ENCODE measurements at regions not wholly inside any gene's neighbourhood (a gene's known extent, or its start where the extent isn't known, plus 50 kb on each side); places are given as distances from the start of the nearest gene placed in this dataset.

DNA sequence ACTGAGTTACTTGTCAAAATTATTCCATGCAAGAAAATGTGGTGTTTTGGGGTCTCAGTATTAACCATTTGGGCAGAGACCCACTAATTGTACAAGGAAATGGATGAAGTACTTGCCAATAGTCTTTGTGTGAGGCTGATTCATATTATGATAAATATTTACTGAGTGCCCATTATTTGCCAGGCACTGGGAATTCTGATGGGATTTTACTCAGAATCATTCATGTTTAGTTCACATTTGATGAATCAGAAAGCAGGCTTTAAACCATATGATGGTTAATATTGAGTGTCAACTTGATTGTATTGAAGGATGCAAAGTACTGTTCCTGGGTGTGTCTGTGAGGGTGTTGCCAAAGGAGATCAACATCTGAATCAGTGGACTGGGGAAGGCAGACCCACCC, 66.2 kb upstream of the SOX21 start:
- Mint-ChIP-seq H3K36me3 (no peaks in the 10 kb centered on the region), H3K27ac (no peak overlapping the region), H3K4me1 (no peaks in the 10 kb centered on the region), H3K4me3 (no peak overlapping the region), H3K9me3 (peaks cover 0 to 24% (median 11%) of the 10 kb centered on the region in 7 donors), H3K27me3 (ENCODE audit: low read depth in 3 of 3) (peaks cover 0 to 3% (median 3%) of the 10 kb centered on the region in 3 donors)
- intact Hi-C loops (cut with micrococcal nuclease), result no loop called here
- TF ChIP-seq, protein P1, sequence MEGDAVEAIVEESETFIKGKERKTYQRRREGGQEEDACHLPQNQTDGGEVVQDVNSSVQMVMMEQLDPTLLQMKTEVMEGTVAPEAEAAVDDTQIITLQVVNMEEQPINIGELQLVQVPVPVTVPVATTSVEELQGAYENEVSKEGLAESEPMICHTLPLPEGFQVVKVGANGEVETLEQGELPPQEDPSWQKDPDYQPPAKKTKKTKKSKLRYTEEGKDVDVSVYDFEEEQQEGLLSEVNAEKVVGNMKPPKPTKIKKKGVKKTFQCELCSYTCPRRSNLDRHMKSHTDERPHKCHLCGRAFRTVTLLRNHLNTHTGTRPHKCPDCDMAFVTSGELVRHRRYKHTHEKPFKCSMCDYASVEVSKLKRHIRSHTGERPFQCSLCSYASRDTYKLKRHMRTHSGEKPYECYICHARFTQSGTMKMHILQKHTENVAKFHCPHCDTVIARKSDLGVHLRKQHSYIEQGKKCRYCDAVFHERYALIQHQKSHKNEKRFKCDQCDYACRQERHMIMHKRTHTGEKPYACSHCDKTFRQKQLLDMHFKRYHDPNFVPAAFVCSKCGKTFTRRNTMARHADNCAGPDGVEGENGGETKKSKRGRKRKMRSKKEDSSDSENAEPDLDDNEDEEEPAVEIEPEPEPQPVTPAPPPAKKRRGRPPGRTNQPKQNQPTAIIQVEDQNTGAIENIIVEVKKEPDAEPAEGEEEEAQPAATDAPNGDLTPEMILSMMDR (IDR thresholded peaks at IDR 0.05), result no peak
- Histone ChIP-seq H3K27me3 (ENCODE audit: control insufficient read depth in 2 of 2, insufficient read depth in 2 of 2, low read length in 2 of 2) (no peaks in the 10 kb centered on the region), H3K4me3 (replicated peaks in 1 of 3; ENCODE audit: low read depth in 2 of 3, low read length in 3 of 3) (no peak overlapping the region), H3K4me1 (ENCODE audit: control insufficient read depth in 1 of 2, insufficient read depth in 2 of 2, low read length in 2 of 2) (no peaks in the 10 kb centered on the region), H3K36me3 (replicated peaks in 1 of 2; ENCODE audit: control insufficient read depth in 1 of 2, insufficient read depth in 2 of 2, low read length in 2 of 2) (no peaks in the 10 kb centered on the region), H3K27ac (ENCODE audit: low read depth in 1 of 2, low read length in 2 of 2) (no peak overlapping the region), H2AFZ (ENCODE audit: insufficient read depth, low read depth, low read length, poor library complexity, severe bottlenecking) (no peak overlapping the region), H4K20me1 (ENCODE audit: insufficient read depth, low read length) (no peaks in the 10 kb centered on the region), H3K4me2 (replicated peaks; ENCODE audit: extremely low read depth, low read length, poor library complexity, severe bottlenecking) (no peak overlapping the region), H3K9me3 (replicated peaks in 1 of 2; ENCODE audit: control insufficient read depth in 1 of 2, insufficient read depth in 1 of 2, low read length in 2 of 2) (peaks cover 0 to 3% of the 10 kb centered on the region in 2 donors), H3K9ac (ENCODE audit: insufficient read depth, low read length, poor library complexity, severe bottlenecking) (no peak overlapping the region), H3K79me2 (ENCODE audit: insufficient read depth, low read length) (no peaks in the 10 kb centered on the region)
- DNase-seq, result no peak

DNA sequence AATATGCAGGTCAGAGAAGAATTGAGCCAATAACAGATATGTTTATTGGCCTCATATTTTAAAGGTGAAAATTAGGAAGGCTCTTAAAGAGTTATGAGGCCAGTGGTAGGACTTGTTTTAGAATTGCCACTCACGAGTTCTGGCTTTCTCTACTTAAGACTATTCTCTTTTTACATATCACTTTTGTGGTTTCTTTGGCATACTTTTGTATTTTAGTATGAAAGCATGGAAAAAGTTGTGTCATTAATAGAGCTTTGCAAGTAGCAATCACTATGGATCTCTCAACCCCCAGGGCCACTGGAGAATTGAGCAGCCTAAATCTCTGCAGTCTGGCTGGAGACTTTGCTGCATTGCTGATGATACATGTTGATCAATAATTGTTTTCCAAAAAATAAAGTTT, 64.6 kb upstream of the SOX21 start:
- H3K4me3 ChIP-seq (replicated peaks in 1 of 3; ENCODE audit: low read depth in 2 of 3, low read length in 3 of 3), result no peak overlapping the region
- intact Hi-C loops (cut with micrococcal nuclease), result no loop called here
- H3K4me2 ChIP-seq (replicated peaks; ENCODE audit: extremely low read depth, low read length, poor library complexity, severe bottlenecking), result no peak overlapping the region
- no peak overlapping the region for H2AFZ ChIP-seq (ENCODE audit: insufficient read depth, low read depth, low read length, poor library complexity, severe bottlenecking)
- TF ChIP-seq, protein P1 (IDR thresholded peaks at IDR 0.05), result no peak
- no peak overlapping the region for H3K27ac Mint-ChIP-seq
- WGBS (ENCODE audit: insufficient coverage), result no CpG with 5 or more reads among the region's 1 CpG
- no peaks in the 10 kb centered on the region for H3K36me3 ChIP-seq (replicated peaks in 1 of 2; ENCODE audit: control insufficient read depth in 1 of 2, insufficient read depth in 2 of 2, low read length in 2 of 2)
- no peaks in the 10 kb centered on the region for H3K4me1 ChIP-seq (ENCODE audit: control insufficient read depth in 1 of 2, insufficient read depth in 2 of 2, low read length in 2 of 2)
- H3K9me3 ChIP-seq (replicated peaks in 1 of 2; ENCODE audit: control insufficient read depth in 1 of 2, insufficient read depth in 1 of 2, low read length in 2 of 2), result peaks cover 0 to 3% of the 10 kb centered on the region in 2 donors
- peaks cover 0 to 3% (median 3%) of the 10 kb centered on the region in 3 donors for H3K27me3 Mint-ChIP-seq (ENCODE audit: low read depth in 3 of 3)
- H3K27ac ChIP-seq (ENCODE audit: low read depth in 1 of 2, low read length in 2 of 2), result no peak overlapping the region
- H3K36me3 Mint-ChIP-seq, result no peaks in the 10 kb centered on the region
- no peaks in the 10 kb centered on the region for H3K4me1 Mint-ChIP-seq
- H3K4me3 Mint-ChIP-seq, result no peak overlapping the region
- no peaks in the 10 kb centered on the region for H4K20me1 ChIP-seq (ENCODE audit: insufficient read depth, low read length)
- no peak overlapping the region for H3K9ac ChIP-seq (ENCODE audit: insufficient read depth, low read length, poor library complexity, severe bottlenecking)
- peaks cover 0 to 9% (median 7%) of the 10 kb centered on the region in 7 donors for H3K9me3 Mint-ChIP-seq
- no peak for DNase-seq
- H3K27me3 ChIP-seq (ENCODE audit: control insufficient read depth in 2 of 2, insufficient read depth in 2 of 2, low read length in 2 of 2), result no peaks in the 10 kb centered on the region
- H3K79me2 ChIP-seq (ENCODE audit: insufficient read depth, low read length), result no peaks in the 10 kb centered on the region

Measured in CD14-positive monocyte (primary cell).